PC-9 (cell line): ENCODE measurements at regions not wholly inside any gene's neighbourhood (a gene's known extent, or its start where the extent isn't known, plus 50 kb on each side); places are given as distances from the start of the nearest gene placed in this dataset.

ENCODE experiments used
- EZH2 ChIP-seq: fragments of 200-600 bp; sonication (generic); IDR thresholded peaks from 2 replicates; pipeline ENCODE4 v1.8.0; 2017; ENCODE audit warnings: antibody characterized with exemption, low read depth
- TF ChIP-seq, protein P1 (sequence below): fragments of 200-600 bp; sonication (generic); conservative IDR thresholded peaks from 2 replicates; pipeline ENCODE4 v1.6.1; 2017; ENCODE audit warnings: mixed run types, antibody characterized with exemption, mild to moderate bottlenecking, moderate library complexity

DNA sequence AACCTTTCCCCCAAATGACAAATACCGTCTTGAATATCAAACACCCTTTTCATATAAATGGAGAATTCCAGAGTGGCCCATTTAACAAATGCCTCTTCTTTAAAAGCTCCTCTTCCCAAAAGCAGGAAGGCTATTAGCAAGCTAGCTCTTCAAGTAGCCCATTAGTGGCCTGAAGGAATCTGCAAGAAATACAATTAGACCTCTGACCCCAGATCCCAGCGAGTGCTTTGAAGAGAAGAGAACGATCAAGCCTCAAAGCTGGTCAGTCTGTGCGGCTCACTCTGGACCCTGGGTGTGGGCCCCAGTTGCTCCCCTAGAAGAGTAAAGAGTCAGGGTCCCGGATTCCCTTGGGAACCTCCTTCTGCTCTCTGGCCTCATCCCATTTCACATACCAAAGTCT lies 325.6 kb downstream of the NUAK1 start:
- TF ChIP-seq, protein P1, sequence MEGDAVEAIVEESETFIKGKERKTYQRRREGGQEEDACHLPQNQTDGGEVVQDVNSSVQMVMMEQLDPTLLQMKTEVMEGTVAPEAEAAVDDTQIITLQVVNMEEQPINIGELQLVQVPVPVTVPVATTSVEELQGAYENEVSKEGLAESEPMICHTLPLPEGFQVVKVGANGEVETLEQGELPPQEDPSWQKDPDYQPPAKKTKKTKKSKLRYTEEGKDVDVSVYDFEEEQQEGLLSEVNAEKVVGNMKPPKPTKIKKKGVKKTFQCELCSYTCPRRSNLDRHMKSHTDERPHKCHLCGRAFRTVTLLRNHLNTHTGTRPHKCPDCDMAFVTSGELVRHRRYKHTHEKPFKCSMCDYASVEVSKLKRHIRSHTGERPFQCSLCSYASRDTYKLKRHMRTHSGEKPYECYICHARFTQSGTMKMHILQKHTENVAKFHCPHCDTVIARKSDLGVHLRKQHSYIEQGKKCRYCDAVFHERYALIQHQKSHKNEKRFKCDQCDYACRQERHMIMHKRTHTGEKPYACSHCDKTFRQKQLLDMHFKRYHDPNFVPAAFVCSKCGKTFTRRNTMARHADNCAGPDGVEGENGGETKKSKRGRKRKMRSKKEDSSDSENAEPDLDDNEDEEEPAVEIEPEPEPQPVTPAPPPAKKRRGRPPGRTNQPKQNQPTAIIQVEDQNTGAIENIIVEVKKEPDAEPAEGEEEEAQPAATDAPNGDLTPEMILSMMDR = no peak
- TF ChIP-seq EZH2 = no peak
